ENCODE measurements at regions not wholly inside any gene's neighbourhood (a gene's known extent, or its start where the extent isn't known, plus 50 kb on each side); places are given as distances from the start of the nearest gene placed in this dataset.

DNA sequence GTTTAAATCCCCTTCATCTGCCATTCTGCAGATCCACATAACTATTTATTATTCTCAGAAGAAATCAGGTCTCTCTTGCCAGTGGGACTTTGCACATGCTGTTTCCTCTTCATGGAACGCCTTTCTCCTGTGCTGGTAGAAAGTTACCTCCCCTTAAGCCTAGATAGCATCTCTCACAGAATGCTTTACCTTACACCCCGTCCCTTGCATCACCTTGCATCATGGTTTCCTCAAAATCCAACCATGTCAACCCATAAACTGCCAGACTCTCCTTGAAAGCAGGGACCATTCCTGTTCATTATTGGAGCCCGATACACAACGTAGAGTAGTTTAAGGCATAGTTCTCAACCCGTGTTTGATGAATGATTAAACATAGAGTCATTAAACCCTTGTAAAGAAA is 396.2 kb upstream of the F9 start:
- TF ChIP-seq EZH2 (IDR thresholded peaks at IDR 0.05; ENCODE audit: insufficient read depth, poor library complexity, severe bottlenecking) (no peak), EZH2phosphoT487 (IDR thresholded peaks at IDR 0.05; ENCODE audit: insufficient read depth, low read depth) (no peak)
